COLO668 (cell line): ENCODE measurements at regions not wholly inside any gene's neighbourhood (a gene's known extent, or its start where the extent isn't known, plus 50 kb on each side); places are given as distances from the start of the nearest gene placed in this dataset.
A peak's percentile ranks its signal among the peaks of the same experiment; 100 is the strongest.

Experiments
- DNase-seq: peaks from one replicate; lab custom pipeline; 2025; ENCODE audit not compliant: unreplicated experiment; lab: John Stamatoyannopoulos, UW

GRCh38 chr6:133818320-133818719 is 70.6 kb upstream of the TCF21 start:
- DNase-seq = no peak

DNA sequence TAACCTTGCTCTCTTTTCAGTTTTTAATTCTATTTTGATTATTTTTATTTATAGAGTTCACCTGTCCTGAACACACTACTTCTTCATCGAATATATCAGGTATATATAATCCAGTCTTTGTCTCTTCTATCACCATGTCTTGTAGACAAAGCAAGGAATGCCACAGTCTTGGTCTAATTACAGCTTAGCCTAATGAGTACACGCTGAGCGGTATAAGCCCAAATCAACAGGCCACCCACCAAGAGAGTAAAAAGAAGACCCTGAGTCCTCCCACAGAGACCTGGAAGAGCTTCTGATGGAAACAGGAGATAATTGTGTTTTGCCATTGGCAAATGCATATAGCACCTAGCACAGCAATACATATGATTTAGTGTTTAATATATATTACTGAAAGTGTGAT is 68.7 kb upstream of the TCF21 start:
- DNase-seq = no peak

DNA sequence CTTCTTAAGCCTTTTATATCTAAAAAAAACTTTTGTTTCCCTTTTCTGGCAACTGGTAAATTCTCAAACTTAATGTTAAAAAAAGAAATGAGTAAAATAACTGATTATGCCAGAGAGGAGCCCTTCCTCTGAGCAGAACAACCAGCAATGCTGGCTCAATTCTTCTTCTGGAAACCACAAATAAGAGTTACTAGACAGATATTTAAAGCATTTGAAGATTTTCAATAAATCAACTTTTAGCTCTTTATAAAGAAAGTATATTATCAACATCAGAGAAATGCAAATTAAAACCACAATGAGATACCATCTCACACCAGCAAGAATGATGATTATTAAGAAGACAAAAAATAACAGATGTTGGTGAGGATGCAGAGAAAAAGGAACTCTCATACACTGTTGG is 61.1 kb upstream of the TCF21 start:
- no peak for DNase-seq

- DNase-seq = no peak
These were observed 55.0 kb upstream of the TCF21 start for GRCh38 chr6:133833949-133834359.

DNA sequence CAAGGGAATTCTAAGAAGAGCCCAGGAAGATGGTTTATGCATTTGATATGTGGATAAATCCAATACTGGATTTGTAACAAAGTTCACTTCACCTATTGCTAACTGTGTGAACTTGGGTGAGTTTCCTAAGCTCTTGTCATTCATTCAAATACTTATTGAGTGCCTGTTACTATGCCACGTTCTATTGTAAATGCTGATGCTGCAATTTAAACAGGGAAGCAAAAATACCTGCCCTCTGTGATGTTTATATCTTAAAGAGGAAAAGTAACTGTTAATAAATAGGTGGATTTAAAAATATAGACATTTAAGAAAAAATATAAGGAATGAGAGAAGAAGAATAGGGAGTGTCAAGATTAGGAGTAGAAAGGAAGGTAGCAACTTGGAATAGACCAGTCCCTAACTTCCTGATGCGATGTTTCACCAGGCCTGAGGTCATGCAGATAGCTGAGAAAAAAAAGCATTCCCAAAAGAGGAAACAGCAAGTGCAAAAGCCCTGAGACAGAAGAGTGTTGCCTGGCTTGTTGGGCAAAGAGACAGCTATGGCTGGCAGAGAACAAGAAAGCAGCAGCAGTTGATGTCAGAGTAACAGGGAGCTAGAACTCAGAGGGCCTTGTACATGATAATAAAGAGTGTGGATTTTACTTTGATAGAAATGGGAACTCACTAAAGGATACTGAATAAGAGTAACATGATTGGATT is 54.3 kb upstream of the TCF21 start:
- no peak for DNase-seq

DNA sequence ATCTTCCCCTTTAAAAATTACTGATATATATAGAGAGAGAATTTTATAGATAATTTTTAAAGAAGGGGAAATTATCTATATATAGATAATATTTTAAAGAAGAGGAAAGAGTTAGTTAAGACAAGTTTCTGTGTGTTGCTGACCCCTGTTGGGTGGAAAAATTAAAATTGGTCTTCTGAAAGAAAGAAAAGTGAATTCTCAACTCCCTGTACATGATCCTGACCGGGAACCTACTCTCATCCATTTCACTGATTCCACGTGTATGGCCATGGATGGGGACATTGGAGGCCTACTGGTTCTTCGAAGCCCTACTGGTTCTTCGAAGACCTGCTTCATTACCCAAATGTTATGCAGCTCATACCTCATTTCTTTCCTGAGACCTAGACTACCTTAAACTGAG is 53.0 kb upstream of the TCF21 start:
- DNase-seq = no peak

GRCh38 chr6:133837801-133838349 is 51.0 kb upstream of the TCF21 start:
- peak; percentile 61 for DNase-seq
